ENCODE measurements at regions not wholly inside any gene's neighbourhood (a gene's known extent, or its start where the extent isn't known, plus 50 kb on each side); places are given as distances from the start of the nearest gene placed in this dataset.

DNA sequence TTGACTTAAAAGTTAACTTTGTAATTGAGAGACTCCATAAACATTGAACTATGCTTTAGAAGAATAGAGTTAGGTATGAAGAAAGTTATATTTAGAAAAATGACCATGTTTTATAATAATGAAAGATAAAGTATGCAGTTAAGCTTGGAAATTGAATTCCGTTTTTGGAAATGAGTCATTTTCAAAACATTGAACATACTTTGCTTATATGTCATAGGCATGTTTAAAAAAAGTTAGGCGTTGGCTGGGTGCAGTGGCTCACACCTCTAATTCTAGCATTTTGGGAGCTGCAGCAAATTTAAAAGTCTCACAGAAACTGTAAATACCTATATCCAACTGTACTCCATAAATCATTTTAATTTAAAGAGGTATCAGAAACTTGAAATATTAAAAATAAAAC lies 607.4 kb downstream of the CBLN2 start:
- no peak overlapping the region for H3K4me3 ChIP-seq
- no peaks in the 10 kb centered on the region for H3K4me1 ChIP-seq
- ATAC-seq (no peak), DNase-seq (ENCODE audit: low read depth in 1 of 2, low spot score in 1 of 2) (no peak), FAIRE-seq (no peak)
- WGBS (ENCODE audit: missing lambda C conversion rate): 3% methylated on average over 2 of the region's 2 CpGs
- POLR2A ChIA-PET: no interaction called here
- no peak for TF ChIP-seq MAFK (IDR thresholded peaks at IDR 0.05; ENCODE audit: partially characterized antibody)
- TF ChIP-seq GATA3 (IDR thresholded peaks at IDR 0.05; ENCODE audit: borderline replicate concordance): no peak
- no peak for TF ChIP-seq ZSCAN20 (CRISPR knock-in tag; IDR thresholded peaks at IDR 0.05)
- no peak for TF ChIP-seq HOXB5 (CRISPR knock-in tag; IDR thresholded peaks at IDR 0.05)
- TF ChIP-seq NPAS2 (CRISPR knock-in tag; IDR thresholded peaks at IDR 0.05; ENCODE audit: borderline replicate concordance): no peak
- no peak for TF ChIP-seq FOXS1 (CRISPR knock-in tag; IDR thresholded peaks at IDR 0.05)
- no peak overlapping the region for H3K27ac ChIP-seq
- no peaks in the 10 kb centered on the region for H3K9me3 ChIP-seq
- CTCF ChIA-PET: no interaction called here
- no peak overlapping the region for H3K4me2 ChIP-seq

DNA sequence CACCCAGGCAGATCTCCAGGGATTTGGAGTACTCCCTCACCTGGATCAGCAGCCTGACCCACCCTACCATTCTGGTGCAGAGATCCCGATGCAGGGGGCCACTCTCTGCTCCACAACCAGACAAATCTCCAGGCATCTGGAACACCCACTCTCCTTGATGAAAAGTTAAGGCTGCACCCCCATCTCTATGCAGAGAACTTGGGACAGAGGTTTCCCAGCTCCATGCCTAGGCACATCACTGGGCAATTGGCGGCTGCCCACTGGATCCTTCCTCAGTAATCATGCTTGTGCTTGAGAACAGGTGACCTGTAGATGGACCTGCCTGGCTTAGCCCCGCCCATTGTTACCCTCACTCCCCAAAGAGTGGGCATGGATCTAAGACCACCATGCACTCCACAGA lies 624.9 kb downstream of the CBLN2 start:
- no peak overlapping the region for H3K27ac ChIP-seq
- TF ChIP-seq POLR2A (IDR thresholded peaks at IDR 0.05; ENCODE audit: low read length) (no peak), TP53 (CRISPR knock-in tag; IDR thresholded peaks at IDR 0.05) (no peak)
- no peaks in the 10 kb centered on the region for H3K9me3 ChIP-seq
- no peaks in the 10 kb centered on the region for H3K4me1 ChIP-seq
- POLR2A ChIA-PET: no interaction called here
- WGBS (ENCODE audit: missing lambda C conversion rate): 0% methylated on average over 3 of the region's 3 CpGs
- H3K4me2 ChIP-seq: no peak overlapping the region
- FAIRE-seq (no peak), DNase-seq (ENCODE audit: low read depth in 1 of 2, low spot score in 1 of 2) (no peak), ATAC-seq (no peak)
- H3K4me3 ChIP-seq: no peak overlapping the region
- CTCF ChIA-PET: no interaction called here

DNA sequence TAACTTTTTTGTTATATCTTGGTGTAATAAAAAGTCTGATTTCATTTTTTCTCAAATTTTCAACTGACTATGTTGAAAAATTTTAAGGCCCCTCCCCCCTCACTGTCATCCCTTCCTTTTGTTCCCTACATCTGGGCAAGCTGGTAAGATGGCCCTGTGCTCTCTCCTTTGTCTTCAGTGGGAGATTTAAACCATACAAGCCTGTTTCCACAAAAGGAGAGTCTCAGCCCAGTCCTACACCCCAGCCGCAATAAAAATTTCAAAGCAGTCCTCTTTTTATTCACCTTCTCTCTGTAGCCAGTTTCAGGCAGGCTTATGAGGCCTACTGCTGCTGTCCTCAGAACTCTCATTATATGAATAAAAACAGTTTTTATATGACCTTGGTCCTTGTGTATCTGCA lies 630.5 kb downstream of the CBLN2 start:
- no peak for FAIRE-seq
- Histone ChIP-seq H3K9me3 (no peaks in the 10 kb centered on the region), H3K27ac (no peak overlapping the region), H3K4me3 (no peak overlapping the region), H3K4me2 (no peak overlapping the region), H3K4me1 (no peaks in the 10 kb centered on the region)
- WGBS (ENCODE audit: missing lambda C conversion rate): 86% methylated on average over 1 of the region's 1 CpG
- DNase-seq (ENCODE audit: low read depth in 1 of 2, low spot score in 1 of 2): no peak
- ATAC-seq: no peak
- CTCF ChIA-PET: no interaction called here
- POLR2A ChIA-PET: no interaction called here
- TF ChIP-seq FOSB (CRISPR knock-in tag; IDR thresholded peaks at IDR 0.05) (no peak), FOSL2 (IDR thresholded peaks at IDR 0.05) (no peak), FOSL2 (CRISPR knock-in tag; IDR thresholded peaks at IDR 0.05) (no peak), RAD21 (conservative IDR thresholded peaks at IDR 0.05 in 1 of 2, IDR thresholded peaks at IDR 0.05 in 1 of 2) (no peak), TP53 (CRISPR knock-in tag; IDR thresholded peaks at IDR 0.05) (no peak), EP300 (IDR thresholded peaks at IDR 0.05) (no peak), EHF (CRISPR knock-in tag; IDR thresholded peaks at IDR 0.05) (no peak), MAZ (IDR thresholded peaks at IDR 0.05; ENCODE audit: borderline replicate concordance, low read depth, low read length) (no peak), MYC (IDR thresholded peaks at IDR 0.05; ENCODE audit: borderline replicate concordance, low read length) (no peak), HES2 (IDR thresholded peaks at IDR 0.05) (no peak), HDAC2 (IDR thresholded peaks at IDR 0.05) (no peak), TFCP2L1 (CRISPR knock-in tag; IDR thresholded peaks at IDR 0.05) (no peak)
- TF ChIP-seq, protein P1, sequence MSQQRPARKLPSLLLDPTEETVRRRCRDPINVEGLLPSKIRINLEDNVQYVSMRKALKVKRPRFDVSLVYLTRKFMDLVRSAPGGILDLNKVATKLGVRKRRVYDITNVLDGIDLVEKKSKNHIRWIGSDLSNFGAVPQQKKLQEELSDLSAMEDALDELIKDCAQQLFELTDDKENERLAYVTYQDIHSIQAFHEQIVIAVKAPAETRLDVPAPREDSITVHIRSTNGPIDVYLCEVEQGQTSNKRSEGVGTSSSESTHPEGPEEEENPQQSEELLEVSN (IDR thresholded peaks at IDR 0.05; ENCODE audit: borderline replicate concordance, low read depth): no peak
- TF ChIP-seq, protein P2, sequence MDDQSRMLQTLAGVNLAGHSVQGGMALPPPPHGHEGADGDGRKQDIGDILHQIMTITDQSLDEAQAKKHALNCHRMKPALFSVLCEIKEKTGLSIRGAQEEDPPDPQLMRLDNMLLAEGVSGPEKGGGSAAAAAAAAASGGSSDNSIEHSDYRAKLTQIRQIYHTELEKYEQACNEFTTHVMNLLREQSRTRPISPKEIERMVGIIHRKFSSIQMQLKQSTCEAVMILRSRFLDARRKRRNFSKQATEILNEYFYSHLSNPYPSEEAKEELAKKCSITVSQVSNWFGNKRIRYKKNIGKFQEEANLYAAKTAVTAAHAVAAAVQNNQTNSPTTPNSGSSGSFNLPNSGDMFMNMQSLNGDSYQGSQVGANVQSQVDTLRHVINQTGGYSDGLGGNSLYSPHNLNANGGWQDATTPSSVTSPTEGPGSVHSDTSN (IDR thresholded peaks at IDR 0.05): no peak

GRCh38 chr18:71902482-71902881 lies 641.7 kb downstream of the CBLN2 start:
- no peak for ATAC-seq
- Histone ChIP-seq H3K4me3 (no peak overlapping the region), H3K4me1 (no peaks in the 10 kb centered on the region), H3K4me2 (no peak overlapping the region), H3K9me3 (no peaks in the 10 kb centered on the region), H3K27ac (no peak overlapping the region)
- no peak for DNase-seq (ENCODE audit: low read depth in 1 of 2, low spot score in 1 of 2)
- WGBS (ENCODE audit: missing lambda C conversion rate): 8% methylated on average over 1 of the region's 1 CpG
- no peak for FAIRE-seq
- CTCF ChIA-PET: no interaction called here
- TF ChIP-seq ESRRA (IDR thresholded peaks at IDR 0.05; ENCODE audit: borderline replicate concordance, low read length) (no peak), ZFP36 (IDR thresholded peaks at IDR 0.05; ENCODE audit: borderline replicate concordance, partially characterized antibody) (no peak)
- POLR2A ChIA-PET: no interaction called here
